ENCODE measurements at regions not wholly inside any gene's neighbourhood (a gene's known extent, or its start where the extent isn't known, plus 50 kb on each side); places are given as distances from the start of the nearest gene placed in this dataset.

GRCh38 chr6:167515873-167516507 lies 191.1 kb downstream of the TTLL2 start:
- DNase-seq (ENCODE audit: low spot score) = no peak

GRCh38 chr6:167517254-167517916 lies 192.5 kb downstream of the TTLL2 start:
- DNase-seq (ENCODE audit: low spot score) = no peak

DNA sequence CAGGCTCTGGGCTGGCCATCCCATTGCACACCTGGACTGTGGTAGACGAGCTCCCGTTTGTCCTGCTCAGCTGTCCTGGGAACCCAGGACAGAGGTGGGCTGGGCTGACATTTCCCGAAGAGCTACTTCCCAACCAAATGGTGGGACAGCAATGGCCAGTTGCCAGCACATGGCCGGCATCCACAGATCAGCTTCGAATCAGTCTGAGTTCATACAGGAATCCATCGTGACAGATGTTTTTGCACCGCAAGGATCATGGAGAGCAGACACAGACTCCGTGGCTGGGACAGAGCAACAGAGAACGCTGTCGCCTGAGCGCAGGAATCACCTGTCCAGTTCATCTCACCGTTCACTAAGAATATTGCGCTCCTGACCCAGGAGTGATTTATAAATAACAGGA lies 198.5 kb downstream of the TTLL2 start:
- DNase-seq (ENCODE audit: low spot score) = no peak

DNA sequence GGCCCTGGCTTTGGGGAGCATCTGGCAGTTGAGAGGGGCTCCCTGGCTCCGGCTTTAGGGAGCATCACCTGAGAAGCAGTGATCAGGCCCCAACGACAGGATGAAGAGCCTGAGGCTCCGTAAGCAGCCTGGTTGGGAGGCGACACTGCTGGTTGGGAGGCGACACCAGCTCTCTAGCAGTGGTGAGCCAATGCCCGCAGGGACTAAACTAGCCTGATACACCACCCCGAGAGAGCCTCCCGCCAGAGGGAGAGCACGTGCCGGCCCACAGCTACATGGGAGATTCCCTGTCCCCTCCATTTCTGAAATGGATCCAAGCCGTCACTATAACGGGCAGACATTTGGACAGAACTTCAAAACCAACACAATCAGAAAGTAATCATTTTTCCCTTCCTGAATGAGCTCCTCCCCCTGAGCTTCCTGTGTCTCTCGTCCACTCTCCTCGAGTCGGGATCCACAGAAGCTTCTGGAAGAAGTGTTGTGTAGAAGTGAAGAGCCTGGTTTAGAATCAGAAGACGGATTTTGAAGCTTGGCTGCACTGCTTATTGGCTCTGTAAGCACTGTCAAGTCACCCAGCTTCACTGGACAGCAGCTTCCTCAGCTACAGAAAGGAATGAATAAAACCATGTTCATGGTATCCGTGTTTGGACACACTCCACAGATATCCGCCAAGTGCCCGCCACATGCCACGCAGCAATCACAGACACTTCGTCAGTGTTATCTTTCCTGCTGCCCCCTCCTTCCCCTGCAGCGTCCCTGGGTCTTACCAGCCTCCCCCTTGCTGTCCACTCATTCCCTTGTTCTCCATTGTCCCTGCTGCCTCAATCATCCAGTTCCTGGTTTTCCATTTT lies 199.6 kb downstream of the TTLL2 start:
- no peak for DNase-seq (ENCODE audit: low spot score)

DNA sequence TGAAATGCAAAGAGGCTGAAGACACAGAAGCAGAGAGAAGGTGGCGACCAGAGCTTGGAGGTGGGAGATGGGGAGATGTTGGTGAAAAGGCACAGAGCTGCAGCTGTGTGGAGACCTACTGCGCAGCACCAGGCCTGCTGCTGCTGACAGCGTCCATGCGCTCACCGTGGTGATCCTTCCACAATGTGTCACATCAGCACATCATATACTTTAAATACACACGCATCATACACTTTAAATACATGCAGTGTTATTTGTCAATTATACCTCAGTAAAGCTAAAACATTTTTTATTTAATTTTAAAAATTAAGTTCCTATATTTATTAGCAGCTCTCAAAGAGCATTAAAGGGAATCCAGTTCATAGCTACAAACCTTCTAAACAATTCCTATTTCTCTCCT lies 200.9 kb downstream of the TTLL2 start:
- DNase-seq (ENCODE audit: low spot score) = no peak

- DNase-seq (ENCODE audit: low spot score) = no peak
Measured at GRCh38 chr6:167526465-167527368, 201.8 kb downstream of the TTLL2 start.

GRCh38 chr6:167528239-167528638 lies 203.4 kb downstream of the TTLL2 start:
- DNase-seq (ENCODE audit: low spot score) = no peak

DNA sequence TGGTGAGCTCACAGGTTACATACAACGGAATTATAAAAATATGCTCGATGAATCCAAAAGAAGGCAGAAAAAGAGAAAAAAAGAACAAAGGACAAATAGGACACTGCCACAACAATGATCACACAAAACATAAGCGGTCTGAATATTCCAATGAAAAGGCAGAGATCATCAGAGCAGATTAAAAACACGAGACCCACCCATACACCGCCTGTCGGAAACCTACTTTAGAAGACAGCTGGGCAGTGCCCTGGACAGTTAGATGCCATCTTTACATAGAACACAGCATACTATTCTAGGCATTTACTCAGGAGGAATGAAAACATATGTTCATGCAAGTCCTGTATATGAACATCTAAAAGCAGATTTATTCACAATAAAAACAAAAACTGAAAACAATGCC lies 204.1 kb downstream of the TTLL2 start:
- DNase-seq (ENCODE audit: low spot score) = no peak

- no peak for DNase-seq (ENCODE audit: low spot score)
Measured at GRCh38 chr6:167529444-167530335, 204.8 kb downstream of the TTLL2 start.

DNA sequence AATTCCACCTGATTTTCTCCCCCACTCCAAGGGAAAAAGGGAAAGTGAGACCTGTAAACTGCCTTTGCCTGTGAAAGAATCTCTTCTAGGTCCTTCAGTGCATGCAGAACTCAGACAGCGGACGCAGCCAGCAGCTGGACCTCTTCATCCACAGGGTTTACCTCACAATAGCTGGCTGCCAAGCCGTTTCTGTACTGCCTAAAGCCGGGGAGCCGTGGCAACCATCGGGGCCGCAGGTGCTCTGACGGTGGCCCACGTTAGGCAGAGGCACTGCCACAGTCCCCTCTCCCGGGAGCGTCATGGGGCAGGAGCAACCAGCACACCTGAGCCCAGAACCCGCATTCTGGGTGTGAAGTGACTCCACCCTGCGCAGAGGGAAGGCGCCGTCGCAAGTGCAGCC lies 206.1 kb downstream of the TTLL2 start:
- no peak for DNase-seq (ENCODE audit: low spot score)

GRCh38 chr6:167532410-167533288 lies 207.8 kb downstream of the TTLL2 start:
- no peak for DNase-seq (ENCODE audit: low spot score)

DNA sequence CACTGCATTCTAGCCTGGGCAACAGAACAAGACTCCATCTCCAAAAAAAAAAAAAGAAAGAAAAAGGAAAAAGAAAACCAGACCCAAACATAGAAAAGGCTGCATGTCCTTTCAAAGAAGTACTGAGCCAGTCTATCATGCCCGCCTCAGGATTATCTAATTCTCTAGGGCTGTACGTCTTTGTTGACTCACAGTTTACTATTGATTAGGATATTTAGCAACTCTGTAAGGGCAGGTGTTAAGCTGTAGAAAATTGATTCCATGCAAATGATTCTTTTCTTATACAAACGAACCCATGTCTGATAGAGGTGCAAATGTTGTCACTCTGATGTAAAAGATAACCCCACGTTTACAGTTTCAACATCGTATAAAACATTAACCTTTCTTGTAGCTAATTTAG lies 209.0 kb downstream of the TTLL2 start:
- no peak for DNase-seq (ENCODE audit: low spot score)

- DNase-seq (ENCODE audit: low spot score) = no peak
Measured at GRCh38 chr6:167537816-167538215, 212.9 kb downstream of the TTLL2 start.

GRCh38 chr6:167538746-167539145 lies 213.9 kb downstream of the TTLL2 start:
- no peak for DNase-seq (ENCODE audit: low spot score)

DNA sequence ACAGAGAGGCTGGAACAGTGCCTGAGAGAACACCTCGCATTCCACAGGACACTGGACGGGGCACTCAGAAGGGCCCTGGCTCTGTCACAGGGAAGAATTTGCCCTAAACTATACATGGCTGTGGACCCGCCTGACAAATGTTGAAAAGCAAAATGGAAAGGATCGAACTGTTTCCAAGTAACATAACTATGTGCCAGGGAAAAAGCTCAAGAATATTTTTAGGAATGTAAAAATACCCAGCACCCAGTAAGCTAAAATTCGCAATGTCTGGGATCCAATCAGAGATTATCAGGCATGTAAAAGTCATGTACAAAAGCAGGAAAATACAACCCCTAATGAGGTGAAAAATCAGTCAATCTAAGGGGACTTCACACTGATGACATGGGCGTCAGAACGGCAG lies 215.9 kb downstream of the TTLL2 start:
- no peak for DNase-seq (ENCODE audit: low spot score)

GRCh38 chr6:167541544-167541943 lies 216.7 kb downstream of the TTLL2 start:
- DNase-seq (ENCODE audit: low spot score) = no peak

- DNase-seq (ENCODE audit: low spot score) = no peak
Measured at GRCh38 chr6:167543602-167544497, 219.0 kb downstream of the TTLL2 start.

DNA sequence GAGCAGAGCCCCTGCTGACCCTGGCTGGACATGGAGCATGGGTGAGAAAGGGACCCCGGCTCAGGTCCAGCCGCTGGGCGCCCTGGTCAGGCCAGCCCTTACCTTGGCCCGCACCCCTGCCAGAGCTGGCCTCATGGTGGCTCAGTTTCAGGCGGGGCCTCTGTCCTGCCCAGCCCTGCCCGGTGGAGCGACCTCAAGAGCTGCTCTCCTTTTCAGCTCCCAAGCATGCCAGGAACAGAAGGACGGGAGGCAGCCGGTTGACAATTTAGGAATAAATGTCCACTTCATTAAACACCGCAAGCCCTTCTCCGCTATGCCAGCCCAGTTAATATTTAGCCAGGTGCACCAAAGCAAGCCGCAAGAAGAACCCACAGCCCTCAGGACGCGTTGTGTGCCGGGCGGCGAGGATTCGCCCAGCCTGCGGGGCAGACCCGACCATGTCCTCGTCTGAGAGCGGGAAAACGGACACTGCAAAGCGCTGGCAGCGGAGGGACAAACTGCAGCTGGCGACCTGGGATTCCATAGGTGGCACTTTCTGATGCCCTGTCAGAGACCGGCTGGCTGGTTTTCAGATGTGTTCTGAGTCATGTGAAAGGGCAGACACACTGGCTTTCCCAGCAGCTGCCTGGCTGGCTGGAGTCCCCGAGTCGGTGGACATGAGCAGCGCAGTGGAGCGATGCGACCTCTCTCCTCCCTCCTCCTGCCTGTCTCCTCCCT lies 221.9 kb downstream of the TTLL2 start:
- DNase-seq (ENCODE audit: low spot score) = no peak
